HG03571 (cell line): ENCODE measurements at regions not wholly inside any gene's neighbourhood (a gene's known extent, or its start where the extent isn't known, plus 50 kb on each side); places are given as distances from the start of the nearest gene placed in this dataset.
"Not testable (repeated sequence)": the region's sequence is repeated elsewhere in the genome, so short reads cannot be mapped to it uniquely, and the experiment has no call there.

Source experiments
- ATAC-seq: cut with Tn5 transposase; IDR thresholded peaks from one replicate; pipeline ENCODE4 v1.9.1; 2021; ENCODE audit not compliant: unreplicated experiment

DNA sequence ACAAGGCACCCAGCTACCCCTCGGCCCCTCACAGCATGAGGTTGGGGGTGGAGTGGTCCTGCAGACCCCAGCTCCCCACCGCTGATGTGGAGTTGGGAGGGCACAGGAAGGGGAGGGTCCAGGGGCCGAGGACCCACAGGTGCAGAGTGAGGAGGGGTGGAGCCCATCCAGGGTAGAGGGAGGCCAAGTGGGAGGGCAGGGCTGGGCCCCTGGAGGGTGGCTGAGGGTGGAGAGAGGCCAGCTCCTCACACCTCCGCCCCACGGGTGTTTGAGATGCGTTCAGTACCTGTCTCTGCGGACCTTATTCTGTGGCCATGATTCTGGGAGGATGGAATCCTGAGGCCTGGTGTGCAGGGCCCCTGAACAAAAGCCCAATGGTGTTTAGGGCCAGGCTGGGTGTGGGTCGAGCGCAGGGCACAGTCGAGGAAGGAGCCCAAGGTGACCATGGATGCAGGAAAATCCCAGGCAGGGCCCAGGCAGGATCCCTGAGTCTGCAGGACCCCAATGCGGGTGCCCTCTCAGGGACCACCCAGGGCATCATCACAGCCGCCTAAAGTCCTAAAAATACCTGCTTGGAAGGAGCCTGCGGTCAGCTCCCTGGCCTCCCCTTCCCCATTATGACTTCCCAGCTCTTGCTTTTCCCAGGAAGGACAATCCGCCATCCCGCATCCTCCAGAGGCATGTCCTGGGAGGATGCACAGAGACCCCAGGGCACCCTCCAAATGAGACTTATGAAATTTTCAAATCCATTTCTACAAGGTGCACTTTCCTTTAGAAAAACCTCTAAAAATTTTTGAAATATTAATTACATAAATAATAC is 377.1 kb upstream of the SFSWAP start:
- no peak for ATAC-seq

DNA sequence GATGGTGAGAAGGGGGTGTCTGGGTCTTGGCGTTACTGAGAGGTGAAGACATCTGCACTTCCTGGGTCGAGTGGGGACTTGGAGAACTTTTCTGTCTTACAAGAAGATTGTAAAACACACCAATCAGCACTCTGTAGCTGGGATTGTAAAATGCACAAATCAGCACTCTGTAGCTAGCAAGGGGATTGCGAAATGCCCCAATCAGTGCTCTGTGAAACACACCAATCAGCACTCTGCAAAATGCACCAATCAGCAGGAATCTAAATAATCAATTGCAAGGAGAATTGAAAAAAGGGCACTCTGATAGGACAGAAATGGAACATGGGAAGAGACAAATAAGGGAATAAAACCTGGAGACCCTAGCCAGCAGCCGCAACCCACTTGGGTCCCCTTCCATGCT is 376.1 kb upstream of the SFSWAP start:
- no peak for ATAC-seq

DNA sequence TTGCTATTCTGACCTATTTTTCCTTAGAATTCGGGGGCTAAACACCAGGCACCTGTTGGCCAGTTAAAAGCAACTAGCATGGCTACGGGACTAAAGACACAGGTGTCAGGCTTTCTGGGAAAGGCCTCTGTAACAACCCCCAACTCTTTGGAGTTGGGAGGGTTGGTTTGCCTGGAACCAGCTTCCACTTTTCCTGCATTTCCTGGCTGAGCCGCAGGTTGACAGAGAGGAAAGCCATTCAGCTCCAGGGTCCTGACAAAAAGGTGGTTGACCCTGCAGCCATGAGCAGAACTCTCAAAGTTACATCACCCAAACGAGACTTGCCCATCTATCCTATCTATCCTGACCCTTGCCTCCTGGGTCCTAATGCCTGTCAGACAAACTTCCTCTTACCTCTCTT is 375.4 kb upstream of the SFSWAP start:
- ATAC-seq: no peak

DNA sequence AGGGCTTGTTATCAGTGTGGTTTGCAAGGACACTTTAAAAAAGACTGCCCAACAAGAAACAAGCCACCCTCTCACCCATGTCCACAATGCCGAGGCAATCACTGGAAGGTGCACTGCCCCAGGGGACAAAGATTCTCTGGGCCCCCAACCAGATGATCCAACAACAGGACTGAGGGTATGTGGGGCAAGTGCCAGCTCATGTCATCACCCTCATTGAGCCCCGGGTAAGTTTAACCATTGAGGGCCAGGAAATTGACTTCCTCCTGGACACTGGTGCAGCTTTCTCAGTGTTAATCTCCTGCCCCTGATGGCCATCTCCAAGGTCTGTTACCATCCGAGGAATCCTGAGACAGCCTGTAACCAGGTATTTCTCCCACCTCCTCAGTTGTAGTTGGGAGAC is 373.0 kb upstream of the SFSWAP start:
- ATAC-seq: not testable (repeated sequence)

DNA sequence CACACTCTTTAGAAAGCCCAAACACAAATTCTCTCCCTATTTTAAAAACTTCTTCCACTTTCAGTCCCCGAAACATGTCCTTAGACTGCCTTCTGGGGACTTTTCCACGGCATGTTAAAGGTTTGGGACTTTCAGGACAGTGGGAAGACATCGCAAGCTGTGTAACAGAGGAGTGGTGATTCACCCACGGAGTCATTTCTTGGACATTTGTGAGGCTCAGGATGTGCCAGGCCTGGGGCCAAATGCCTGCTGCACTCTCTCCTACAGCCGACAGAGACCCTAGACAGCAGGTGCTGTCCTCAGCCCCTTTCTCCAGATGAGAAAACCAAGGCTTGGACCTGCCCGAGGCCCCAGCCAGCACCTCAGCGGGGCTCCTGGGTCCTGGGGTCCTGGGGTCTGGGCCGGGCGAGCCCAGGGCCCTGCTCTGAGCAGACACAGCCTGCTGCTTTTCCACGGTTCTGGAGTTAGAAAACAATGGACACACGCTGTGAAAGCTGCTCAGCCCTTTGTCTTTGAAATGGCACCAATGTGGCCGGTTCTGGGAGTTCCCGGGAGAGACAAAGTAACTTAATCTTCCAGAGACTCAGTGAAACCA is 370.2 kb upstream of the SFSWAP start:
- no peak for ATAC-seq

DNA sequence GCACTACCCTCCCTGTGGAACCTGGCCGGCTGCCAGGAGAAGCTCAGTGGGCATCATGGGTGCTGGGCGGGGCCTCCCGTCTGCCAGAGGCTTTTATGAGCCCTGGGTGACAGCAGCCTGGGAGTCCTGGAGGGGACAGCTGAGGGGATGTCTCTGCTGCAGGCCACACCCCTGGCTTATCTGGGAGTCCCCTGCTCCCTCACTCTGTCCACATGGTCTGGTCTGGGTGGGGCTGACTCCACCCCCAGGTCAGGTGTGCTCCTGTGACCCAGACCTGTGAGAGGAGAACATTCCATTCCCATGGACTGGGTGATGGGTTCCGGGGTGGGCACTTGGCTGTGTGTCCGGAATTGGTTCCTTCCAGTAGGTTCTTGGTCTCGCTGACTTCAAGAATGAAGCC is 369.3 kb upstream of the SFSWAP start:
- ATAC-seq: not testable (repeated sequence)

DNA sequence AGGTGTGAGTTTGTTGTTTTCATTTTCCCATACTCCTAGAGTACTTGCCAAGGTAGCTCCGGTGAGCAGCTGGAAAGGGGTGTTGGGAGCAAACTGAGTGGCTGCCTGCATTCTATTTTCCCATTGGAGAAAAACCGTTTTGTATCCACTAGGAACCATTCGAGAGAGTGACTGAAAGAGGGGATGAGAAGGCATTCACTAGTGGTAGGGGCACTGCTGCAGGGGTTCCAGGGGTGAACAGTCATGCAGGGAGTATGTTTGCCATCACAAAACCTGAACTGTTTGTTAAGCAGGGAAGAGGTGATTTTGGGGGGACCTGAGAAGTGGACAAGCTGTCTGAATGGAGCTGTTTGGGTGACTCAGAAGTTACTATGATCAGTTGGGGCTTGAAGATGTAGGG is 367.5 kb upstream of the SFSWAP start:
- not testable (repeated sequence) for ATAC-seq

DNA sequence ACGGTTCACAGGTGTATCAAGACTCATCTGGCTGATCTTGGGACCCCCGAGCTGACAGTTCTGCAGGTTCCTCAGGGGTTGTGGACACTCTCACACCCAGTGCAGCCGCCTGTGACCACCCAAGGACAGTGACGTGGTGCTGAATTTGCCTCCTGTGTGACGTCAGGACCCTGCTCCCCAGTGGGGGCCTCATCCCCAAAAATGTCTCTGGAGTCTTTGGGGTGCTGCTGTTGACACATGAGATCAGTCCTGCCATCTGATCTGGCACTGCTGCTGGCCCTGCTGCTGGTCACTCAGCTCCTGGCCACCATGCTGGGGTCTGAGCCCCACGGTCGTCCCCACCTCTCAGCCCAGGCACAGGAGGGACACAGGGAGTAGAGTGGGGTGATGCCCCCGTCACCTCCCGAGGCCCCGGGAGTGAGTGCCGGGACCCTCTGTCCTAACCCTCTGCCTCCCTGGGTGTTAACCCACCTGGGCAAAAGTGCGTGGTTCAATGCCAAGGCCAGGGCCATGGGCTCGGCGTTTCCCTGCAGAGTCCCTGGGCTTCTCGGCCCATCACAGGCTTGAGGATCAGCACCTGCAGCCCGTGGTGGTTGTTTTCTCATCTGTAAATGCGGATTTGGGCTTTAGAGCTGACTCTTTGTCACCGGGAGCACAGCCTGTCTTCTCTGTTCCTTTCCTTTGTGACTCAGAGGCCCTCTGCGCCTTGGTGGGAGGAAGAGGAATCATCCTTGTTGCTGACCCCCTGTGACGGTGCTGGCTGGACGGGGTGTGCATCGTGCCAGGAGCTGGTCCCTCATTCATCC is 366.0 kb upstream of the SFSWAP start:
- ATAC-seq: not testable (repeated sequence)

DNA sequence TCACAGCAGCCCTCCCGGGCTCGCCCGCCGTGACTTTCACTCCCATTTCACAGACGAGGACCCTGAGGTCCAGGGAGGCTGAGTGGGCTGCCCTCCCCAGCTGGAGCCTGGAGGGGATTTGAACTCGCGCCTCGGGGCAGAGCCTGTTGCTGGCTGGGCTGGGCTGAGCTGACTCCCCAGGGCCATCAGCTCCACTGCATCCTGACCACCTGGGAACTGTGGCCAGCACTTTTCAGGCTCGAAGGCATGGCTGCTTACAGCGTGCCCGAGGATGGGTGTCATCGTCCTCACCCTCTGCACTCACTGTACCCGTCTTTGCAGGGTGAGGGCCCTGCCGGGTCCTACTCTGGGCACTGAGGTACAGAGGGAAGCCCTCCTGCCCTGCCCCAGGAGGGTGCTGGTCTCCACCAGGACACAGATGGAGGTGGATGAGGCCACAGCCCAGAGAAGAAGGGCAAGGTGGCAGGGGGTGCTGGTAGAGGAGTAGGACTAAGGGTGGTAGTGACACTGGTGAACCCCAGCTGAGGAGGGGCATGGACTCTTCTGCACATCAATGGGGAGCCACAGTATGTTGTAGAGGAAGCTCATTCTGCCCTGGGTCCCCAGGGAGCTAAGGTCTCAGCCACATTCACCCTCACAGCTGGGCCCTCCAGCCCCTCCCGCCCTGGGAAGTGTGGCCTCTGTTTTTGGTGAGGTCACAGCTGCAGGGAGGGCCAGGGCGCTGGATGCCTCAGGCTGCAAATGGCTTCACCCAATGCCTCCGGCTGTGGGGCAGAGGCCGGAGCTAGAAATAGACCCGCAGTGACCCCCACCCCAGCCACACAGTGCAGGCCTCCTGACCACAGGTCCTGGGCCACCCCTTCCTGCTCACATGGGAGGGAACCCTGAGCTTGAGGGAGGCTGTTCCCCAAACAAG is 365.1 kb upstream of the SFSWAP start:
- no peak for ATAC-seq

DNA sequence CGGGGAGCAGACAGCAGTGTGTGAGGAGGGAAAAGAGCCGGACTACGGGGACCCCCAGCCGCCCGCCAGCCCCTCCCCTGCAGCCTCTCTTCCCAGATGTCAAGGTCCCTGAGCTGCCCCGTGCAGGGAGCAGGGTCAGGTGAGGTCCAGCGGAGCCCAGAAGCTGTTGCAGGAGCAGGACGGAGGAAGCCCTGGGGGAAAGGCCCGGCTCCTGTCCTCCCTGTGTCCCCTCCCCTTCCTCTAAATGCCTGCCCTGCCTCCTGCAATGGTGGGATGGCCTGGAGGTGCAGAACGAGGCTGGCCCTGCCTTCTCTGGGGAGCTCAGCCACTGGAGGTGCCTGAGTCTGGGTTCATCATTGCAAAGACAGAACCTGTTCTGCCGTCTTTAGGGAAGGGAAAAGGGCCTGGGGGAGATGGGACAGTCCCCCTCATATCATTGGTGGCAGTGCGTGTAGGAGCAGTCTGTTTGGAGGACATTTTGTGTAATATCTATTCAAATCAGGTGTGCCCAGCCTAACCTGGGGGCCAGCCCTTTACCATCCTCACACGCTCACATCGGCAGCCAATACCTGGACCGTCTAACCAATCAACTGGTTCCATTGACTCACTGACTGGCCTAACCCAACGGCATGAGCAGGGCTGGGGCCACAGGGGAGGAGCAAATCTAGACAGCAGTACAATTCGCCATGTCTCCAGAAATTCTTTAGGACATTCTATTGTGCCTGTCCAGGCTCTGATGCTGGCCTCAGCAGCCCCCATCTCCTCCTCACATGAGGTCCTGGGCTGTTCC is 364.1 kb upstream of the SFSWAP start:
- no peak for ATAC-seq

DNA sequence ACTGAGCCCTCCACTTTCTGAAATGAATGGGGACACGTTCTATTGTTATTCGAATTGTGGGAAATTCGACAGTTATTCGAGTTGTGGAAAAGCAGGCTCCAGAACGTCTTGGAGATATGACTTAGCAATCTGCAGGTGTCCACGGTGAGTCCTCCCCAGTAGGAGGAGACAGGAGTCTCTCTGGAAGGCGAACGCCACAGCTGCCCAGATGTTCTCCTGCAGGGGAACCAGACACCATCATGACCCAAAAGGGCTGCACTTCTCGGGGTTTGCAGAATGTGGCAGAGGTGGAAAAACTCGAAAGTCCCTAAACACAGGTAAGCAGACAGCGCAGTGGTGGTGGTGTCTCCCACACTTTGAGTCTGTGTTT is 363.6 kb upstream of the SFSWAP start:
- no peak for ATAC-seq

DNA sequence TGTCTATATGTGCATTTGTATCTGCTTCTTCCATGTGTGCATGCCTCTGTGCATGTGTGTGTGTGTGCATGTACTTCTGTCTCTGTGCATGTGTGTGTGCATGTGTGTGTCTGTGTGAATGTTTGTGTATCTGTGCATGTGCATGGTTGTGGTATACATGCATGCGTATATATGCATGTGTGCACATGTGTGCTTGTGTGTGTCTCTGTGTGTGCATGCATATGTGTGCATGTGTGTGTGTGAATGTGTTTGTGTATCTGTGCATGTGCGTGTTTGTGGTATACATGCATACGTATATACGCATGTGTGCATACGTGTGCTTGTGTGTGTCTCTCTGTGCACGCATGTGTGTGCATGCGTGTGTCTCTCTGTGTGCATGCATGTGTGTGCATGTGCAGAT is 363.2 kb upstream of the SFSWAP start:
- ATAC-seq: no peak

DNA sequence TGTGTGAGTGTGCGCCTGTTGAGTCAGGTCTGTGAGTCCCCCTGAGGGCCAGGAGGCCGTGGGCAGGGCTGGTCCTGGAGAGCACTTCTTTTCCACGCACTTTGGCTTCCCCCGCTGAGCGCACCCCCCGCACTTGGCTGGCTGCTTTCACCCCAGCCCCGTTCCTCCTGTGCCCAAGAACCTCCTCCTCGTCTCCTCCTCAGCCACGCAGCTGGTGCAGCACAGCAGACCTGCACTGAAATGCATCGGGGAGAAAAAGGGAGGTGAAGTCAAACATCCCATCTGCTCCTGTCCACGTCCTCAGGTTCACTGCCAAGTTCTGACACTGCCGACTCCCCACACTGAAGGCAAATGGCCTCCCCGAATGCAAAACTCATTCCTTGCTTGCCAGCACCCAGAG is 362.7 kb upstream of the SFSWAP start:
- ATAC-seq: no peak

DNA sequence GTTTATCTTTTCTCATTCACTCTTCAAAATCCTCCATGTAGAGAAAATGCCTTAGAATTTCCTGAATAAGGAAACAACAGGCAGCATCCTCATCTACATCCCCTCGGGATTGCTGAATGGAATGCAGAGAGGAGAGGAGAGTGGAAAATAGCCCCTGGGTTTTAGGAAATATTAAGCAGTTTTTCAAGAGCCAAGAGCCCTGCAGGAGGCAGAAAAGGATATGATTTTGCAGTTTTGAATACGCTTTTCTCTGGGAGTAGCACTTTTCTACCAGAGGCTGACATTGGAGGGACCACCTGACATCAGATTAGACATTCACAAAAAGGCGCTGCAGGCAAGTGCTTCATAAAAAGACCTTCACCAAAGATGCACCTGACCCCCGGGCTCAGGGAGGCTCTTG is 362.2 kb upstream of the SFSWAP start:
- ATAC-seq: no peak

DNA sequence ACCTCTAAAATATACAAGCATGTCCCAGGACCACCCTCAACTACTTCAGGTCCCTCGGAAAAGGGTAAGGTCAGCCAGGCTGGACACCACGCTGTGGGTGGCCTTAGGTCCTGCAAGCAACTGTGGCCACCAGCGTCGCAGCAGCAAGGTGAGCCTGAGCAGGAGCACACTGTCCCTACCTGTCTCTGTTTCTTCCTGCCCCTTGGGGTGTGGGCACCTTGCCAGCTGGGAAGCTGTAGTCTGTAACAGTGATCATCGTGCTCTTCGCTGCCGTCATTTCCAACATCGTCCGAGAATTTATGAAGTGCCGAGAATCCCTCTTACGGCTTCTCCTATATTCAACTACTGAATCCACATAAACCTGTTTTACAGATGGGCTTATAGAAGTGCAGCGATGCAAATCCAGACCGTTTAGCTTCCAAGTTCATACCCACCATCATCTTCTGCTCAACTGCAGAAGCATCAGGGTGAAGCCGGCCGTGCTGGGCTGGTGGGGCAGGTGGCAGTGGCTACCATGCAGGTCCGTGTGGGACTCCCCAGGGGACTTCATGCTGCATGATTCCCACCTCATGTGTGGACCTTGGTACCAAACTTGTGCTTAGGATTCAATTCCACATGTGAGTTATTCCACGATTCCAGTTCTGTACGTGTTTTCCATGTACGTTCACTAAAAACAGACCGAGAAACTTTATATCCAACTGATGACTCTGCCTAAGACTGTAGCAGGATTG is 361.3 kb upstream of the SFSWAP start:
- ATAC-seq: no peak

DNA sequence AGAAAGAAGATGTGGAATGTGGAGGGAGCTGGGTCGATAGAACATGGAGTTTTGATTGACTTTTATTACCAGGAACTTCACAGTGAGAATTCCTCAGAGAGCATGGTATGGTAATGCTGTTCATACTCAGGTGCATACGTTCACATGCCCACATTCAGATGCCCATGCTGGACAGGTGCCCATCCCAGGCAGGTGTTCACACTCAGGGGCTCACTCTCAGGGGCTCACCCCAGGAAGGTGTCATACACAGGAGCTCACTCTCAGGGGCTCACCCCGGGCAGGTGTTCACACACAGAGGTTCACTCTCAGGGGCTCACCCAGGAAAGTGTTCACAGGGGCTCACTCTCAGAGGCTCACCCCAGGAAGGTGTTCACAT is 360.0 kb upstream of the SFSWAP start:
- ATAC-seq: no peak

DNA sequence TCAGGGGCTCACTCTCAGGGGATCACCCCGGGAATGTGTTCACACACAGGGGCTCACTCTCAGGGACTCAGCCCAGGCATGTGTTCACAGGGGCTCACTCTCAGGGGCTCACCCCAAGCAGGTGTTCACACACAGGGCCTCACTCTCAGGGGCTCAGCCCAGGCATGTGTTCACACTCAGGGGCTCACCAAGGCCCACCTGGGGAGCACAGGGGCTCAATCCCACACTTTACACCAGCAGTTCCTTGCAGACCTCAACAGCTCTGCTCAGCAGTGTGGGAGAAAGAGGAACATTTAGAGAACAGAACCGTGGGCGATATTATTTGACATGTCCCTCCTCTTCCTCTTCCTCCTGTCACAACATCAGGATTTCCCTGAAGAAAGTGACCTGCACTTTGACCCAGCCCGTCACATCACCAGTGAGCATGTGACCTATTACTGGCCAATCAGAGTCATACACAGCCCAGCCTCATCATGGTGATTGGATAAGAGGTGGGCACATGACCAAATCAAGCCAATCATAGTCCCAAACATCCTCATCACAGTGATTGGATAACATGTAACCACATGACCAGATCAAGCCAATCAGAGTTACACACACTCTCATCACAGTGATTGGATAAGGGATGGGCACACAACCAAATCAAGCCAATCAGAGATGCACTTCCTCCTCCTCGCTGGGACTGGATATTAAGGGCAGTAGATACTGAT is 359.4 kb upstream of the SFSWAP start:
- no peak for ATAC-seq

DNA sequence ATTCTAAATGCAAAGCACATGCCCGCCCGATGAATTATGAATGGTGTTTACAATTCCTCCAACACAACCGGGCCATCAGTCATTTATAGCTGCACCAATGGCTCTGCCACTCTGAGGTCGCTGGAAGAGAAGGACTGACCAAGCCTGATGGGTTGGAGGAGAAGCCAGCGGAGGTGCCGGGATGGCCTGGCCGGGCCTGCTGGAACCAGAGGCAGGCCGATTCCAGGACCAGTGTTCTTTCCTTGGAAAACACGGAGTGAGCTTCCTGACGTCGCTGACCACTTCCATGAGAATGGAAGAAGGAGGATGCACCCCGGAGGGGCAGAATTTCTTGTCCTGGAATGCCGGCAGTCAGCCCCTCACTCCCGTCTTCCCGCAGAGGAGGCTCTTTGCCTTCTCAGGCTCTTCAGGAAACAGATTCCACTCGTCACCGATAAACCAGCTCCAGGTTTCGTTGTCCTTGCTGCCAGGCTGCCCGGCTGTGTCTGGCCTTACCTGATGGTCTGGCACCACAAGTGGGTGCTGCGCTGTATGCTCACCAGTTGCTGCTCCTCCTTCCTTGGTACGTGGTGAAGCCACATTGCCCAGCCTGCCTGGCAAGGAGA is 358.5 kb upstream of the SFSWAP start:
- ATAC-seq: no peak

DNA sequence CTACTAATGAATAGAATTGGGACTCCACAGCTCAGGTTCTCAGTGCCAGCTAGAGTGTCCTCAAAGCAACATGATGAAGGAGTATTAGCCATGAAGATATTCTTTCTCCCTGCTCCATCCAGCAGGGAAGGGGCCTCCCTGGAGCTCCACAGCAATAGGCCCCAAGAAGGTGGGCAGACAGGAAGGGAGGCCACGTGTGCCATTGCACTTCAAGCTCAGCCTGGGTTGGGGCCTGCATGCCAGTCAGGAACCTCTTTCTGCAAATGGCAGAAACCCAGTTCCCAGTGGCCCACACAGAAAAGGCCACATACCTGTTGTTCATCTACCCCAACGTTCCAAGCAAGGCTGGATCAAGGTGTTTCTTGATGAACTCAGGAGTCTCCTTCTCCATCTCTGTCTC is 357.5 kb upstream of the SFSWAP start:
- no peak for ATAC-seq
